ENCODE measurements at regions not wholly inside any gene's neighbourhood (a gene's known extent, or its start where the extent isn't known, plus 50 kb on each side); places are given as distances from the start of the nearest gene placed in this dataset.

DNA sequence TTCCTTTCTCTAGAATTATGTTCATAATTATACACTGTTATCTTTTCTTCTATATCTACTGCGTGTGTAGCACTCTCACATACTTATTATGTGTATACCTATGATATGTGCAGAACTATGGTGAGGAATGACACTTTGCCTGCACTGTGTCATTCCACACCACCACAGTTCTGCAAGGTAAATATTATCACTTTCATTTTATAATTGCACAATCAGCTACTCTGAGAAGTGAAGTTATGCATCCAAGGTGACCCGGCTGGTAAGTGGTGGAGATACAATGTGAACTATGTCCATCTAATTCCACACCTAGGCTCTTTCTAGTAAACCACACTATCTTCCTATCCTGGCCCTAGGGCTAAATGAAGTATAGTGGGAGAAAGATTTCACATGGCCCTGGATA, 170.1 kb upstream of the ATP10B start:
- Histone ChIP-seq H3K4me3 (no peak overlapping the region), H3K36me3 (no peaks in the 10 kb centered on the region), H3K27me3 (replicated peaks in 1 of 7) (peaks cover 0 to 6% (median 0%) of the 10 kb centered on the region in 7 donors), H3K9me3 (peaks cover 0 to under 1% (median 0%) of the 10 kb centered on the region in 8 donors), H3K4me1 (peaks cover 0 to 3% (median 0%) of the 10 kb centered on the region in 6 donors), H3K27ac (no peak overlapping the region)
- DNase-seq: no peak
- TF ChIP-seq POLR2AphosphoS5 (IDR thresholded peaks at IDR 0.05) (no peak), POLR2A (IDR thresholded peaks at IDR 0.05) (no peak)
- TF ChIP-seq, protein P1, sequence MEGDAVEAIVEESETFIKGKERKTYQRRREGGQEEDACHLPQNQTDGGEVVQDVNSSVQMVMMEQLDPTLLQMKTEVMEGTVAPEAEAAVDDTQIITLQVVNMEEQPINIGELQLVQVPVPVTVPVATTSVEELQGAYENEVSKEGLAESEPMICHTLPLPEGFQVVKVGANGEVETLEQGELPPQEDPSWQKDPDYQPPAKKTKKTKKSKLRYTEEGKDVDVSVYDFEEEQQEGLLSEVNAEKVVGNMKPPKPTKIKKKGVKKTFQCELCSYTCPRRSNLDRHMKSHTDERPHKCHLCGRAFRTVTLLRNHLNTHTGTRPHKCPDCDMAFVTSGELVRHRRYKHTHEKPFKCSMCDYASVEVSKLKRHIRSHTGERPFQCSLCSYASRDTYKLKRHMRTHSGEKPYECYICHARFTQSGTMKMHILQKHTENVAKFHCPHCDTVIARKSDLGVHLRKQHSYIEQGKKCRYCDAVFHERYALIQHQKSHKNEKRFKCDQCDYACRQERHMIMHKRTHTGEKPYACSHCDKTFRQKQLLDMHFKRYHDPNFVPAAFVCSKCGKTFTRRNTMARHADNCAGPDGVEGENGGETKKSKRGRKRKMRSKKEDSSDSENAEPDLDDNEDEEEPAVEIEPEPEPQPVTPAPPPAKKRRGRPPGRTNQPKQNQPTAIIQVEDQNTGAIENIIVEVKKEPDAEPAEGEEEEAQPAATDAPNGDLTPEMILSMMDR (IDR thresholded peaks at IDR 0.05 in 8 of 11, conservative IDR thresholded peaks at IDR 0.05 in 3 of 11): no peak
- intact Hi-C loops (cut with DNase I; ENCODE audit: low total_unique reads): no loop called here
- WGBS, 5 donors: 84 to 96% (median 88%) methylated on average over 2 of the region's 2 CpGs

DNA sequence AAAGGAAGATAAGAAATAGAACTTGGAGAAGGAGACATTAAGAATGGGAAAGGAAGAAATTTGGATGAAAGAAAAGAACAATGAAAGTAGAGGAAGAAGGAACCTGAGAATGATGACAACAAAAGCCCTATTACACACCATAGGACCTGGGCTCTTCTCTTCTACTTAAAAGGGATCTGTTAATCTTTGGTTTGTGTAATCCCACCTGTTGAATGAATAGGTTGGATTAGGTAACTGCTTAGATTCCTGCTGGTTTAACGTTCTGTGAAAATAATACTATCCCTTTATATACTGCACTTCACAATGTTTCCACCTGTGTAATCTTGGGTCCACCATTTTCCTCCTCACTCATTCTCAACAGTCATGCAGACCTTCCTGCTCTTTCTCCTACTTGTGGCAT, 157.8 kb upstream of the ATP10B start:
- WGBS, 5 donors: 68 to 83% (median 81%) methylated on average over 1 of the region's 1 CpG
- intact Hi-C loops (cut with DNase I; ENCODE audit: low total_unique reads): no loop called here

DNA sequence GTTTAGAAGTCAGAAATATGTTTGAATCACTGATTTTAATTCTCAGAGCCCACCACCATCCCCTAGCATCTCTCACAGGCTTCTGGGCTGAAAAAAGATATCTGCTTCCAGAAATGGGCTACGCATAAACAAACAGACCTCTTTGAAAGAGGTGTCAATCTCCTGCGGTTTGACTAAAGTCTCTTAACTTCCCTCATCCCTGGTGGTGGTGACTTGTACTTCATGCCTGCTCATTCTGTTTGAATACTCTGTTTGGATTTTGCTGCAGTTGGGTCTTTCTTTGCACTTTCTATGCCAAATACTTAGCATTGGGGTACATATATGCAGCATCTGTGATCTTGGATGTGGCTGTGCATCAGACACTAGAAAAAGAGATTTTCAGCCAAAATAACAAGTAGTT, 157.2 kb upstream of the ATP10B start:
- intact Hi-C loops (cut with DNase I; ENCODE audit: low total_unique reads): no loop called here
- no peak overlapping the region for H3K27ac ChIP-seq
- no peak for DNase-seq
- H3K36me3 ChIP-seq: no peaks in the 10 kb centered on the region
- 49 to 70% (median 63%) methylated on average over 2 of the region's 2 CpGs for WGBS, 5 donors
- TF ChIP-seq, protein P1 (IDR thresholded peaks at IDR 0.05 in 8 of 11, conservative IDR thresholded peaks at IDR 0.05 in 3 of 11): no peak
- TF ChIP-seq POLR2AphosphoS5 (IDR thresholded peaks at IDR 0.05) (no peak), POLR2A (IDR thresholded peaks at IDR 0.05) (no peak)
- no peaks in the 10 kb centered on the region for H3K27me3 ChIP-seq (replicated peaks in 1 of 7)
- no peaks in the 10 kb centered on the region for H3K4me1 ChIP-seq
- peaks cover 0 to 16% (median 11%) of the 10 kb centered on the region in 8 donors for H3K9me3 ChIP-seq
- H3K4me3 ChIP-seq: no peak overlapping the region

More for the DNA sequence above, 157.8 kb upstream of the ATP10B start:
- no peak for DNase-seq
- TF ChIP-seq POLR2A (IDR thresholded peaks at IDR 0.05) (no peak), POLR2AphosphoS5 (IDR thresholded peaks at IDR 0.05) (no peak)
- TF ChIP-seq, protein P1 (IDR thresholded peaks at IDR 0.05 in 8 of 11, conservative IDR thresholded peaks at IDR 0.05 in 3 of 11): no peak
- Histone ChIP-seq H3K36me3 (no peaks in the 10 kb centered on the region), H3K4me1 (no peaks in the 10 kb centered on the region), H3K27ac (no peak overlapping the region), H3K9me3 (peaks cover 0 to 13% (median 8%) of the 10 kb centered on the region in 8 donors), H3K4me3 (no peak overlapping the region), H3K27me3 (replicated peaks in 1 of 7) (no peaks in the 10 kb centered on the region)

DNA sequence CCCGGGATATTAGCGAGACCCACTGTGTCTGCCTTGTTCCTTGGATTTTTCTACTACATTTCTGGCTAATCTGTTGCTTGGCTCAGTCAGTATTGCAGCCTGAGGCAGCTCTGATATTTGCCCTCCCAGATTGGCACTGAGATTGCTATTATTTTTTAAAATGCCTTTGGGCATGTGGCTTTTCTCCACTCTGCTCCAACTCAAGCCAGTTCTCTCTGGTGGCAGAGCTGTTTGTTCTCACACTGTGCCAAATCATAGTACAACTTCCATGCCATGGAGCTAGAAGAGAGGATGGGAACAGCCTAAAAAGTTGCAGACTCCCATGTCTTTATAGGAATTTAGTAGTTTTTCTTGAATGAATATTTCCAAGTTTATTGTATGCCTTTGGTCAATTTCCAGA, 155.9 kb upstream of the ATP10B start:
- TF ChIP-seq POLR2AphosphoS5 (IDR thresholded peaks at IDR 0.05) (no peak), POLR2A (IDR thresholded peaks at IDR 0.05) (no peak)
- TF ChIP-seq, protein P1 (IDR thresholded peaks at IDR 0.05 in 8 of 11, conservative IDR thresholded peaks at IDR 0.05 in 3 of 11): no peak
- intact Hi-C loops (cut with DNase I; ENCODE audit: low total_unique reads): no loop called here
- H3K27me3 ChIP-seq (replicated peaks in 1 of 7): no peaks in the 10 kb centered on the region
- H3K9me3 ChIP-seq: peaks cover 0 to 28% (median 23%) of the 10 kb centered on the region in 8 donors
- no peak overlapping the region for H3K27ac ChIP-seq
- WGBS, 5 donors: 70 to 89% (median 77%) methylated on average over 2 of the region's 2 CpGs
- DNase-seq: no peak
- no peaks in the 10 kb centered on the region for H3K4me1 ChIP-seq
- H3K4me3 ChIP-seq: no peak overlapping the region
- H3K36me3 ChIP-seq: no peaks in the 10 kb centered on the region

Data from spleen (tissue), 11 donors.